OCI-LY1 (cell line): ENCODE measurements at regions not wholly inside any gene's neighbourhood (a gene's known extent, or its start where the extent isn't known, plus 50 kb on each side); places are given as distances from the start of the nearest gene placed in this dataset.

Source experiments
- H2AFZ ChIP-seq: fragments of 200-600 bp; sonication (generic), shearing (Covaris generic); 2 replicates; pipeline ENCODE4 v1.6.0; 2014; ENCODE audit warnings: antibody characterized with exemption, mild to moderate bottlenecking, low read length
- H3F3A ChIP-seq: fragments of 200-600 bp; sonication (generic), shearing (Covaris generic); 2 replicates; pipeline ENCODE4 v1.6.0; 2014; ENCODE audit warnings: mild to moderate bottlenecking, antibody characterized with exemption, low read length, moderate library complexity; ENCODE audit not compliant: insufficient read depth
- H3K27ac ChIP-seq: fragments of 200-600 bp; sonication (generic); 2 replicates; pipeline ENCODE4 v1.5.1; 2014; ENCODE audit warnings: low read length, mixed run types, mild to moderate bottlenecking, low read depth; ENCODE audit not compliant: poor library complexity, severe bottlenecking
- H3K27me3 ChIP-seq: fragments of 200-600 bp; sonication (generic); 2 replicates; pipeline ENCODE4 v1.6.0; 2014; ENCODE audit warnings: antibody characterized with exemption, mild to moderate bottlenecking, low read length, moderate library complexity; ENCODE audit not compliant: insufficient read depth
- H3K36me3 ChIP-seq: fragments of 200-600 bp; sonication (generic); 2 replicates; pipeline ENCODE4 v1.6.1; 2014; ENCODE audit warnings: mild to moderate bottlenecking, antibody characterized with exemption, low read length, moderate library complexity, mixed read lengths; ENCODE audit not compliant: insufficient read depth
- H3K4me1 ChIP-seq: fragments of 200-600 bp; sonication (generic); 2 replicates; pipeline ENCODE4 v1.5.1; 2014; ENCODE audit warnings: mild to moderate bottlenecking, low read length, moderate library complexity; ENCODE audit not compliant: insufficient read depth, severe bottlenecking
- H3K4me2 ChIP-seq: fragments of 200-600 bp; sonication (generic), shearing (Covaris generic); 2 replicates; pipeline ENCODE4 v1.6.1; 2014; ENCODE audit warnings: low read length
- H3K4me3 ChIP-seq: fragments of 200-600 bp; sonication (generic); 2 replicates; pipeline ENCODE4 v1.5.1; 2014; ENCODE audit warnings: low read length, low read depth, mild to moderate bottlenecking, mixed read lengths; ENCODE audit not compliant: poor library complexity, severe bottlenecking
- H3K79me2 ChIP-seq: fragments of 200-600 bp; shearing (Covaris generic); 2 replicates; pipeline ENCODE4 v1.6.1; 2016; ENCODE audit warnings: mixed run types, low read length, mixed read lengths; ENCODE audit not compliant: insufficient read depth
- H3K9ac ChIP-seq: fragments of 200-600 bp; sonication (generic), shearing (Covaris generic); 2 replicates; pipeline ENCODE4 v1.6.1; 2014; ENCODE audit warnings: mild to moderate bottlenecking, low read length, mixed read lengths
- H3K9me2 ChIP-seq: fragments of 200-600 bp; sonication (generic), shearing (Covaris generic); 2 replicates; pipeline ENCODE4 v1.6.1; 2014; ENCODE audit warnings: low read depth, mild to moderate bottlenecking, low read length, mixed read lengths
- H3K9me3 ChIP-seq: fragments of 200-600 bp; shearing (Covaris generic); 2 replicates; pipeline ENCODE4 v1.6.1; 2014; ENCODE audit warnings: low read length, mixed read lengths
- H4K20me1 ChIP-seq: fragments of 200-600 bp; sonication (generic), shearing (Covaris generic); 2 replicates; pipeline ENCODE4 v1.6.0; 2016; ENCODE audit warnings: mild to moderate bottlenecking, low read length; ENCODE audit not compliant: insufficient read depth
- CTCF ChIP-seq: fragments of 200-600 bp; sonication (generic), shearing (Covaris generic); IDR thresholded peaks from 2 replicates; pipeline ENCODE4 v1.5.1; 2017; ENCODE audit warnings: mild to moderate bottlenecking, antibody characterized with exemption, low read length, moderate library complexity, mixed read lengths
- EZH2 ChIP-seq: fragments of 200-600 bp; sonication (generic), shearing (Covaris generic); IDR thresholded peaks from 2 replicates; pipeline ENCODE4 v1.8.0; 2017; ENCODE audit warnings: borderline replicate concordance, mixed run types, mild to moderate bottlenecking, antibody characterized with exemption, low read length, moderate library complexity, mixed read lengths

- H3K79me2 ChIP-seq: no peaks in the 10 kb centered on the region
- H3K4me3 ChIP-seq: no peak overlapping the region
- H3K27ac ChIP-seq: no peak overlapping the region
- H3K4me2 ChIP-seq: no peak overlapping the region
- no peaks in the 10 kb centered on the region for H3K27me3 ChIP-seq
- no peaks in the 10 kb centered on the region for H4K20me1 ChIP-seq
- TF ChIP-seq EZH2 (no peak), CTCF (no peak)
- H3K9me3 ChIP-seq: no peaks in the 10 kb centered on the region
- no peaks in the 10 kb centered on the region for H3F3A ChIP-seq
- no peak overlapping the region for H3K9ac ChIP-seq
- H2AFZ ChIP-seq: no peak overlapping the region
- H3K4me1 ChIP-seq: no peaks in the 10 kb centered on the region
- no peaks in the 10 kb centered on the region for H3K9me2 ChIP-seq
- no peaks in the 10 kb centered on the region for H3K36me3 ChIP-seq
These were observed 220.2 kb downstream of the SHQ1 start for GRCh38 chr3:72628065-72628464.

- no peak for TF ChIP-seq CTCF
- no peak for TF ChIP-seq EZH2
- no peaks in the 10 kb centered on the region for H3F3A ChIP-seq
These were observed 221.0 kb downstream of the SHQ1 start for GRCh38 chr3:72627271-72627670.

GRCh38 chr3:72625602-72626337 lies 222.5 kb downstream of the SHQ1 start:
- TF ChIP-seq EZH2: no peak
- no peak for TF ChIP-seq CTCF

More at GRCh38 chr3:72627271-72627670, 221.0 kb downstream of the SHQ1 start:
- Histone ChIP-seq H3K79me2 (no peaks in the 10 kb centered on the region), H3K9me3 (no peaks in the 10 kb centered on the region), H4K20me1 (no peaks in the 10 kb centered on the region), H3K27ac (no peak overlapping the region), H3K27me3 (no peaks in the 10 kb centered on the region), H3K36me3 (no peaks in the 10 kb centered on the region), H3K4me2 (no peak overlapping the region), H3K4me3 (no peak overlapping the region), H3K9ac (no peak overlapping the region), H3K9me2 (no peaks in the 10 kb centered on the region), H2AFZ (no peak overlapping the region), H3K4me1 (no peaks in the 10 kb centered on the region)

More at GRCh38 chr3:72625602-72626337, 222.5 kb downstream of the SHQ1 start:
- no peaks in the 10 kb centered on the region for H3K9me3 ChIP-seq
- H3K4me2 ChIP-seq: no peak overlapping the region
- no peaks in the 10 kb centered on the region for H3K9me2 ChIP-seq
- H3K36me3 ChIP-seq: no peaks in the 10 kb centered on the region
- H3K27me3 ChIP-seq: no peaks in the 10 kb centered on the region
- H3K9ac ChIP-seq: no peak overlapping the region
- no peaks in the 10 kb centered on the region for H3K79me2 ChIP-seq
- H3K4me1 ChIP-seq: no peaks in the 10 kb centered on the region
- H3F3A ChIP-seq: no peaks in the 10 kb centered on the region
- H3K27ac ChIP-seq: no peak overlapping the region
- H4K20me1 ChIP-seq: no peaks in the 10 kb centered on the region
- no peak overlapping the region for H3K4me3 ChIP-seq
- no peak overlapping the region for H2AFZ ChIP-seq
